Type B pancreatic cell (in vitro differentiated cells): ENCODE measurements at regions not wholly inside any gene's neighbourhood (a gene's known extent, or its start where the extent isn't known, plus 50 kb on each side); places are given as distances from the start of the nearest gene placed in this dataset.
A peak's percentile ranks its signal among the peaks of the same experiment; 100 is the strongest.

Experiments
- DNase-seq: peaks from one replicate; pipeline ENCODE4 v3.0.0; 2021; ENCODE audit warnings: mixed read lengths; ENCODE audit not compliant: unreplicated experiment; ENCODE audit errors: extremely low spot score
- H3K27ac Mint-ChIP-seq: 2 replicates; pipeline ENCODE4 v1.8.0; 2021; ENCODE audit warnings: mild to moderate bottlenecking, mixed read lengths
- H3K27me3 Mint-ChIP-seq: 2 replicates; pipeline ENCODE4 v1.8.0; 2021; ENCODE audit warnings: mixed read lengths
- H3K36me3 Mint-ChIP-seq: 2 replicates; pipeline ENCODE4 v1.8.0; 2021; ENCODE audit warnings: mixed read lengths
- H3K4me1 Mint-ChIP-seq: one replicate; pipeline ENCODE4 v1.8.0; 2021; ENCODE audit warnings: mixed read lengths; ENCODE audit not compliant: unreplicated experiment
- H3K4me3 Mint-ChIP-seq: 2 replicates; pipeline ENCODE4 v1.8.0; 2021; ENCODE audit warnings: mild to moderate bottlenecking, mixed read lengths
- H3K9me3 Mint-ChIP-seq: 2 replicates; pipeline ENCODE4 v1.8.0; 2021; ENCODE audit warnings: mixed read lengths
- CTCF ChIP-seq: fragments of 200-600 bp; sonication (generic); conservative IDR thresholded peaks from 2 replicates; pipeline ENCODE4 v1.5.0; 2021; ENCODE audit warnings: antibody characterized with exemption, mild to moderate bottlenecking

GRCh38 chr1:90443354-90443753 is 273.7 kb downstream of the BARHL2 start:
- Mint-ChIP-seq H3K27me3 (peaks cover 7% of the 10 kb centered on the region), H3K27ac (no peak overlapping the region), H3K4me3 (no peak overlapping the region), H3K4me1 (no peaks in the 10 kb centered on the region), H3K36me3 (no peaks in the 10 kb centered on the region), H3K9me3 (no peaks in the 10 kb centered on the region)
- no peak for TF ChIP-seq CTCF
- no peak for DNase-seq

- H3K9me3 Mint-ChIP-seq, result no peaks in the 10 kb centered on the region
- DNase-seq, result no peak
- no peaks in the 10 kb centered on the region for H3K4me1 Mint-ChIP-seq
- H3K36me3 Mint-ChIP-seq, result no peaks in the 10 kb centered on the region
- H3K27ac Mint-ChIP-seq, result no peak overlapping the region
- no peak for TF ChIP-seq CTCF
- peaks cover 4% of the 10 kb centered on the region for H3K27me3 Mint-ChIP-seq
- H3K4me3 Mint-ChIP-seq, result no peak overlapping the region
Observed at GRCh38 chr1:90435351-90435750, 281.8 kb downstream of the BARHL2 start.

GRCh38 chr1:90434460-90434859 is 282.6 kb downstream of the BARHL2 start:
- H3K4me1 Mint-ChIP-seq, result no peaks in the 10 kb centered on the region
- DNase-seq, result no peak
- no peak overlapping the region for H3K4me3 Mint-ChIP-seq
- H3K36me3 Mint-ChIP-seq, result no peaks in the 10 kb centered on the region
- H3K27me3 Mint-ChIP-seq, result peaks cover under 1% of the 10 kb centered on the region
- peak; percentile 57 for TF ChIP-seq CTCF
- no peaks in the 10 kb centered on the region for H3K9me3 Mint-ChIP-seq
- H3K27ac Mint-ChIP-seq, result no peak overlapping the region

GRCh38 chr1:90417126-90417525 is 300.0 kb downstream of the BARHL2 start:
- DNase-seq, result no peak
- H3K4me3 Mint-ChIP-seq, result no peak overlapping the region
- no peaks in the 10 kb centered on the region for H3K27me3 Mint-ChIP-seq
- no peaks in the 10 kb centered on the region for H3K4me1 Mint-ChIP-seq
- TF ChIP-seq CTCF, result no peak
- H3K36me3 Mint-ChIP-seq, result no peaks in the 10 kb centered on the region
- H3K27ac Mint-ChIP-seq, result no peak overlapping the region
- H3K9me3 Mint-ChIP-seq, result no peaks in the 10 kb centered on the region

- no peaks in the 10 kb centered on the region for H3K36me3 Mint-ChIP-seq
- no peak for DNase-seq
- H3K4me3 Mint-ChIP-seq, result no peak overlapping the region
- no peaks in the 10 kb centered on the region for H3K4me1 Mint-ChIP-seq
- no peak for TF ChIP-seq CTCF
- H3K27me3 Mint-ChIP-seq, result peaks cover 2% of the 10 kb centered on the region
- no peak overlapping the region for H3K27ac Mint-ChIP-seq
- H3K9me3 Mint-ChIP-seq, result no peaks in the 10 kb centered on the region
Observed at GRCh38 chr1:90414201-90414600, 302.9 kb downstream of the BARHL2 start.

GRCh38 chr1:90413519-90413918 is 303.6 kb downstream of the BARHL2 start:
- H3K4me1 Mint-ChIP-seq, result no peaks in the 10 kb centered on the region
- H3K27ac Mint-ChIP-seq, result no peak overlapping the region
- H3K4me3 Mint-ChIP-seq, result no peak overlapping the region
- no peak for DNase-seq
- no peaks in the 10 kb centered on the region for H3K36me3 Mint-ChIP-seq
- TF ChIP-seq CTCF, result no peak
- peaks cover 2% of the 10 kb centered on the region for H3K27me3 Mint-ChIP-seq
- no peaks in the 10 kb centered on the region for H3K9me3 Mint-ChIP-seq
